T-helper 2 cell (primary cell): ENCODE measurements at regions not wholly inside any gene's neighbourhood (a gene's known extent, or its start where the extent isn't known, plus 50 kb on each side); places are given as distances from the start of the nearest gene placed in this dataset.

Experiments used
- DNase-seq, 5 experiments: peaks; one replicate each; pipeline versions ENCODE4 v3.0.0 to v3.0.0-alpha.2; 2012 to 2022

- DNase-seq, result no peak
Observed at GRCh38 chr4:115883231-115883630, 769.8 kb upstream of the NDST4 start.

- peak in 1 of 5 experiments; percentile 1 for DNase-seq
Observed at GRCh38 chr4:115873048-115873447, 759.6 kb upstream of the NDST4 start.

GRCh38 chr4:115871596-115871995 is 758.2 kb upstream of the NDST4 start:
- no peak for DNase-seq

GRCh38 chr4:115866364-115866896 is 753.0 kb upstream of the NDST4 start:
- no peak for DNase-seq

- DNase-seq, result no peak
Observed at GRCh38 chr4:115865736-115866135, 752.3 kb upstream of the NDST4 start.

- no peak for DNase-seq
Observed at GRCh38 chr4:115852767-115853091, 739.3 kb upstream of the NDST4 start.

GRCh38 chr4:115851918-115852766 is 738.7 kb upstream of the NDST4 start:
- peak in 1 of 5 experiments; percentile 47 for DNase-seq

- DNase-seq, result no peak
Observed at GRCh38 chr4:115850799-115851509, 737.5 kb upstream of the NDST4 start.

- no peak for DNase-seq
Observed at GRCh38 chr4:115844180-115844579, 730.8 kb upstream of the NDST4 start.

- no peak for DNase-seq
Observed at GRCh38 chr4:115841871-115842270, 728.5 kb upstream of the NDST4 start.

- no peak for DNase-seq
Observed at GRCh38 chr4:115834441-115834840, 721.0 kb upstream of the NDST4 start.

- DNase-seq, result no peak
Observed at GRCh38 chr4:115824630-115825029, 711.2 kb upstream of the NDST4 start.

GRCh38 chr4:115803825-115804224 is 690.4 kb upstream of the NDST4 start:
- DNase-seq, result no peak

- DNase-seq, result no peak
Observed at GRCh38 chr4:115790812-115791211, 677.4 kb upstream of the NDST4 start.

- no peak for DNase-seq
Observed at GRCh38 chr4:115781528-115782146, 668.2 kb upstream of the NDST4 start.

GRCh38 chr4:115780835-115781234 is 667.4 kb upstream of the NDST4 start:
- no peak for DNase-seq

GRCh38 chr4:115780268-115780667 is 666.8 kb upstream of the NDST4 start:
- no peak for DNase-seq

- no peak for DNase-seq
Observed at GRCh38 chr4:115770046-115770543, 656.7 kb upstream of the NDST4 start.

GRCh38 chr4:115769396-115769795 is 656.0 kb upstream of the NDST4 start:
- DNase-seq, result no peak

GRCh38 chr4:115763051-115763450 is 649.6 kb upstream of the NDST4 start:
- DNase-seq, result no peak

- DNase-seq, result no peak
Observed at GRCh38 chr4:115759231-115759630, 645.8 kb upstream of the NDST4 start.

- DNase-seq, result no peak
Observed at GRCh38 chr4:115749404-115749803, 636.0 kb upstream of the NDST4 start.

- DNase-seq, result no peak
Observed at GRCh38 chr4:115740806-115741205, 627.4 kb upstream of the NDST4 start.
